NCI-H82 treated with DMSO at 0.1 percent for 48 hours (cell line): ENCODE measurements at regions not wholly inside any gene's neighbourhood (a gene's known extent, or its start where the extent isn't known, plus 50 kb on each side); places are given as distances from the start of the nearest gene placed in this dataset.
A peak's percentile ranks its signal among the peaks of the same experiment; 100 is the strongest.

ENCODE experiments used
- DNase-seq: peaks from one replicate; lab custom pipeline; 2025; ENCODE audit not compliant: unreplicated experiment; lab: John Stamatoyannopoulos, UW

DNA sequence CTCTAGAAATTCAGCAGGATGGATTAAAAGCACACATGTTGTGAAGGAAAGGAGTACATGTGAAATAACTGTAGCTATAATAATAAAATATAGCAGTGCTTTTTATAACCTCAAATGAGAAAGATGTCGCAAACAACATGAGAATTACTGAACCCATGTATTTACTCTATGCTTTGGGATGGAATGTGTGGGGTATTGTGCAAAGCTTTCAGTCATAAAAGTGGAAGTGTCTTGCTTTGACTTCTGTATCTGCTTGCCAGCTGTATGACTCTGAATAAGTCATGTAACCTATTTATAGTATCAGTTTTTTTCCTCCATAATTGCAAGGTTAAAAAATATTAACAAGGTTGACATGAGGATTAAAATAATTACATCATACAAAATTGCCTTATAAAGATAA is 519.3 kb upstream of the CADM2 start:
- no peak for DNase-seq

DNA sequence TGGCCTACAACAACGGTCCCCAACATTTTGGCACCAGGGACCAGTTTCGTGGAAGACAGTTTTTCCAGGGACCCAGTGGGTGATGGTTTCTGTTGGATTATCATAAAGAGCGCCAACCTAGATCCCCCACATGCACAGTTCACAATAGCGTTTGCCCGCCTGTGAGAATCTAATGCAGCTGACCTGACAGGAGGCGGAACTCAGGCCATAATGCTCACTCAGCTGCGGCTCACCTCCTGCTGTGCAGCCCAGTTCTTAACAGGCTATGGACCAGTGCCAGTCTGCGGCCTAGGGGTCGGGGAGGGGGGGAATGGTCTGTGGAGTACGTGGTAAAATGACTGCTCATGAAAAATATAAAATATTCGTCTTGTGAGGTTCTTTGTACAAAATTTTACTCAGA is 518.5 kb upstream of the CADM2 start:
- DNase-seq, result no peak

DNA sequence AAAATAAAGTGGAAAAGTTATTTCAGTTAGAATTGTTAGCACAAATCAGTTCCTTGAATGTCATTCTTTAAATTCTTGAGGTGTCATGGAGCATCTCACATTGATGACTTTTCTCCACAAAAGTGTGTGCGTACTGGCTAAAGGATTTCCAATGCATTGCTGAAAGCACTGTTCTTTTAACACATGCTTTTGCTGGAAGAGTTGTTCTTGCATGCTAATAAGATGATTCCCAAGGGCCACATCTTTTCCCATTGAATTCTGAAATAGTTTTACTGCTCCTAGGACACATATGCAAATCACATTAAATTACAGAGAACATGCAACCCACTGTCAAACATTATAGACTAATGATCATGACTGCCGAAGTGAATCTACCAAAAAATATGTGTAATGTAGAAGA is 516.3 kb upstream of the CADM2 start:
- DNase-seq, result no peak

- no peak for DNase-seq
Measured at GRCh38 chr3:84444726-84445521, 513.9 kb upstream of the CADM2 start.

DNA sequence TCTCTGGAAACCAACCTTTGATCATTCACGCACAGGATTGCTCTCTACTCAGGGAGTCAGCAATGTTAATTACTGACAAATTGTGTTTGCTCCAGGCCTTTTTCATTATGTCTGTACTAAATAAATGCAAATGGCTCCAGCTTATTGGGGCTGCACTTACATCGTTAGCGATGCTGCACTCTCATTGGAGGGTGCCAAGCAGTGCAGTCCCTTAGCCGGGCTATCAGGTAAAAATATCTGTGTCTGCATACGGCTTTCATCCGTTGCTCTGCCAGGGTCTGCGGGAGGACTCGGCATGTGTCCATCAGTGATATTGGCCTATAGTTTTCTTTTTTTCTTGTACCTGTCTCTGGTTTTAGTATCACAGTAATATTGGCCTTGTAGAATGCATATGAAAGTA is 471.5 kb upstream of the CADM2 start:
- no peak for DNase-seq

- DNase-seq, result no peak
Measured at GRCh38 chr3:84504761-84505160, 454.0 kb upstream of the CADM2 start.

DNA sequence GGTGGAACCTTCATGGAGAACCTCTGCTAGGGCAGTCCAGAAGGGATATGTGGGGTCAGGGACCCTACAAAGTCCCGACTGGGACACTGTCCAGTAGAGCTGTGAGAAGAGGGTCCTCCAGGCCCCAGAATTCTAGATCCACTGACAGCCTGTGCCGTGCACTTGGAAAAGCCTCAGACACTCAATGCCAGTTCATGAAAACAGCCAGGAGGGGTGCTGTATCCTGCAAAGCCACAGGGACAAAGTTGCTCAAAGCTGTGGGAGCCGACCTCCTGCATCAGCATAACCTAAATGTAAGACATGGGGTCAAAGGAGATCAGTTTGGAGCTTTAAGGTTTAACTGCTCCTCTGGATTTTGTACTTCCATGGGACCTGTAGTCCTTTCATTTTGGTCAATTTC is 448.8 kb upstream of the CADM2 start:
- DNase-seq, result no peak

DNA sequence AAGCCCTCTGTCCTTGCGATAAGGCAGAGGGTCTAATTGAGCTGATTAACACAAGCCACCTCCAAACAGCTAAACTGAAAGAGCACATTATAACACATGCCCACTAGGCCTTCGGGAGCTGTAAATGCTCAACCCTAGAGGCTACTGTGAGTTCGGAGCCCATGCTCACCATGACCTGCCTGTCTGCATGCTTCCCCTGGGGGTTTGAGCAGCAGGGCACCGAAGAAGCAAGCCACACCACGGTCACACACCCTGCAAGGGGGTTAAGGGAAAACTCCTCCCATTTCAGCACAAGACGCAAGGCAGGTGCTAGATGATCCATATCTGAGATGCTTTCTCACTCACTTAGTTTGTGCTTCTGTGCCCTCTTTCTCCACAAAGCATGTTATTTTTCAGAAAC is 435.9 kb upstream of the CADM2 start:
- DNase-seq, result no peak

DNA sequence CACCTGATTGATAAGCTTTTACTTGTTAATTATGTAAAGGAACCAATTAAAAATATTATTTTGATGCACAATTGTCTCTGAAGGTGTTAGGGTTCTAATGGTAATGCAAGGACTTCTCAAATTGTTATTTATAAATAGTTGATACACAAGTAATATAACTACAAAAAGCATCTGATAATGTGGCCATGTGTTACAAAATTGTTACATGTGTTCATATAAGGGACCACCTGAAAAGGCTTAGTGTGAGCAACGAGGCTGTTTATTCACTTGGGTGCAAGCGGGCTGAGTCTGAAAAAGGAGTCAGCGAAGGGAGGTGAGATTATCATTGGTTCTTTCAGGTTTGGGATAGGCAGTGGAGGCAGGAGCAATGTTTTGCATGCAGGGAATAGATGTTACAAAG is 421.9 kb upstream of the CADM2 start:
- DNase-seq, result no peak

DNA sequence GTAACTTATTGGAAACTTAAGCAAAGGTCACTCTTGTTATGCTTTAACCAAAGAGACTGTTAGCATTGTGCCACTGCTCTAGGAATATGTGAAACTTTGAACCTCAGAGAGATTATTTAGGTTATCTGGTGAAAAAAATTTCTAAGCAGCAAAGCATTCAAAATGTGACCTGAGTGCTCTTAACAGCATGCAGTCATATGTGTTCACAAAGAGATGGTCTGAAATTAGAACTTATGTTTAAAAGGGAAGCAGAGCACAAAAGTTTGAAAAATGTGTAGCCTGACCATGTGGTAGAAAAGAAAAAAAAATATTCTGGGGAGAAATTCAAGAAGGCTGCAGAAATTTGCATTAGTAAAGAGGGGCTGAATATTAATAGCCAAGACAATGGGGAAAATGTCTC is 420.2 kb upstream of the CADM2 start:
- DNase-seq, result no peak

- DNase-seq, result no peak
Measured at GRCh38 chr3:84547207-84547606, 411.6 kb upstream of the CADM2 start.

GRCh38 chr3:84547971-84548970 is 410.5 kb upstream of the CADM2 start:
- peak; percentile 2 for DNase-seq

DNA sequence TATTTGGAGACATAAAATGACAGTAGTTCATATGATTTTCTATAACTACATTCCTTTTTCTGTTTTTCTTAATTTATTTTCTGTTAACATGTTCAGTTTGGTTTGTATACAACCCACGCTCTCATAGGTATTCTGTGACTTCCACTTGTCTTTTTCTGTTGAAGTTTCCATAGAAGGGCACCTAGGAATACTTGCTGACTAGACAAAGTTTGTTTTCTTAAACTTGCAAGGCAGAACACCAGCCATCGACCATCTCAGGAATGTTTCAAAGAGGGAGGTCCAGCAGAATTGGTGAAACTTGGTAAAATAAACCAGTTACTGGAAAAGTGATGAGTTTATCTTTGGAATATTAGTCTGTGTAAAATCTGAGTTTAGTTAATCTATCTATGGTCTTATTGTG is 403.2 kb upstream of the CADM2 start:
- DNase-seq, result no peak

DNA sequence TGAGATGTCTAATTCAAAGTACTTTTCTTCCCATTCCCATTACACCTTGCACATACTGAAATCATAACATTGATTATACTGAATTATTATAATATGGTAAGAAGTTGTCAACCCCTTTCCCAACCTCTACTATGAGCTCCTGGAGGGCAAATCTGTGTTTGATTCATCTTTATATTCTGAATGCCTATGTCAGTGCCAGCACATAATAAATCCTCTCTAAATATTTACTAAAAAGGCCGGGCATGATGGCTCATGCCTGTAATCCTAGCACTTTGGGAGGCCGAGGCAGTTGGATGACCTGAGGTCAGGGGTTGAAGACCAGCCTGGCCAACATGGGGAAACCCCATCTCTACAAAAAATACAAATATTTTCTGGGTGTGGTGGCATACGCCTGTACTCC is 392.5 kb upstream of the CADM2 start:
- no peak for DNase-seq

DNA sequence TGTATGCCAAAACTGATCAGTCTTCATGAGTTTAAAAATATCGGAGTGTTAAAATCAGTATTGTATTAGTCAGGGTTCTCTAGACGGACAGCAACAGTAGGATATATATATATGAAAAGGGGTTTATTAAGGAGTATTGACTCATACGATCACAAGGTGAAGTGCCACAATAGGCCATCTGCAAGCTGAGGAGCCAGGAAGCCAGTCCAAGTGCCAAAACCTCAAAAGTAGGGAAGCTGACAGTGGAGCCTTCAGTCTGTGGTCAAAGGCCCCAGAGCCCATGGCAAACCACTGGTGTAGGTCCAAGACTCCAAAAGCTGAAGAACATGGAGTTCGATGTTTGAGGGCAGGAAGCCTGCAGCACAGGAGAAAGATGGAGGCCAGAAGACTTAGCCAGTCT is 391.0 kb upstream of the CADM2 start:
- DNase-seq, result no peak

GRCh38 chr3:84573962-84574361 is 384.8 kb upstream of the CADM2 start:
- no peak for DNase-seq

GRCh38 chr3:84586427-84586826 is 372.4 kb upstream of the CADM2 start:
- no peak for DNase-seq

DNA sequence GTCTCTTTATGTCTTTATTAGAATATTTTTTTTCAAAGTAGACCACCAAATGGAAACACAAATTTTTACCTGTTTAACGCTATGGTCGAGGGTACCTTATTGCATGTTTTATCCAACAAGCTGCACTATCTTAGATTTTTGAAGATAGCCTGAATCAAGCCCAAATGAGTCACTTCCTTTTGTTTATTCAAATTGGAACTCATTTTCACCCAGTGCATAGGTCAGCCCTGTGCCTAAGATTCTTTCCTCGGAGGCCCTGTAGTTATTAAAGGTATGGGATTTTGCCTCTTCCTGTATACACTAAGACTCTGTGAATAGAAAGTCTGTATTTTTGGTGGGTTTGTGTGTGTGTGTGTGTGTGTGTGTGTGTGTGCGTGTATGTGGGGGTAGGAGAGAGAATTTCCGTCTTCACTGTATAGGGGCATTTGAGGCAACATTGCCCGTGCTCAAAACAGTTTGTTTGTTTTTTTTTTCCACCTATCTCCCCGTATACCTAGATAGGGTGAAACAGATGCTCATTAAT is 358.0 kb upstream of the CADM2 start:
- DNase-seq, result no peak

- no peak for DNase-seq
Measured at GRCh38 chr3:84601303-84601702, 357.5 kb upstream of the CADM2 start.

- no peak for DNase-seq
Measured at GRCh38 chr3:84621823-84622222, 337.0 kb upstream of the CADM2 start.

- no peak for DNase-seq
Measured at GRCh38 chr3:84634668-84635067, 324.1 kb upstream of the CADM2 start.

DNA sequence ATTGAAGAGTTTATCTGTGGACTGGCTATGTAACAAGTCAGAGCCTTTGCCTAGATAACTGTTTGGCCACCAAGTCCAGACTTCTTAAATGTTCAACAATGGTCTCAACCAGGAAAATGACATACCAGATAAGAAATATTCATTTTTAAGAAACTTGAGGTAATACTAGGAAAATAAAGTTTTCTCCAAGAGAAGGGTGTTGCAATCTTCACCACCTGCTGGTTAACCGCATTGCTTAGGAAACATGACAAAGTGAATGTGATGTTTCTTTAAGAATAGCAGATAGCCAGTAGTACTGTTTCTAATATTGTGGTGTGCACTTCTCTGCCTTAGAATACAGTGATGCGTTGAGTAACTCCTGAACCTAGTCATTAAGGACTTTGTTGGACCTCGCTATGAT is 321.5 kb upstream of the CADM2 start:
- no peak for DNase-seq
